Lower lobe of right lung (tissue), 2 donors: ENCODE measurements at regions not wholly inside any gene's neighbourhood (a gene's known extent, or its start where the extent isn't known, plus 50 kb on each side); places are given as distances from the start of the nearest gene placed in this dataset.
A peak's percentile ranks its signal among the peaks of the same experiment; 100 is the strongest.

Experiments used
- ATAC-seq, 2 donors: fragments of 200-7000 bp; cut with Tn5 transposase; one replicate each; pipeline ENCODE4 v1.9.1; 2020 to 2022; ENCODE audit warnings: mild to moderate bottlenecking in 2 of 2, moderate library complexity in 2 of 2
- DNase-seq: peaks from one replicate; pipeline ENCODE4 v3.0.0-alpha.2; 2020
- H3K27ac ChIP-seq: fragments of 200-600 bp; one replicate; pipeline ENCODE4 v1.8.0; 2022
- H3K27me3 ChIP-seq: fragments of 200-600 bp; one replicate; pipeline ENCODE4 v1.8.0; 2022; ENCODE audit warnings: low read depth
- H3K36me3 ChIP-seq: fragments of 200-600 bp; one replicate; pipeline ENCODE4 v1.8.0; 2022; ENCODE audit warnings: mild to moderate bottlenecking
- H3K4me1 ChIP-seq: fragments of 200-600 bp; one replicate; pipeline ENCODE4 v1.8.0; 2022
- H3K4me3 ChIP-seq: fragments of 200-600 bp; one replicate; pipeline ENCODE4 v1.8.0; 2022; ENCODE audit warnings: mild to moderate bottlenecking
- H3K9me3 ChIP-seq: fragments of 200-600 bp; one replicate; pipeline ENCODE4 v1.8.0; 2022
- intact Hi-C: fragments of 100-400 bp; cut with DNase I; formaldehyde crosslinking; loops from one replicate; pipeline ENCODE4 v1.11.0; 2022
- TF ChIP-seq, protein P1 (sequence below): fragments of 200-600 bp; IDR thresholded peaks from one replicate; pipeline ENCODE4 v1.8.0; 2022; ENCODE audit warnings: antibody characterized with exemption, mild to moderate bottlenecking
- donor health status: DM: no; HTN: yes; CAD: no; lungs with severe emphysema.

GRCh38 chr5:109482748-109483147 is 73.0 kb upstream of the PJA2 start:
- Histone ChIP-seq H3K4me1 (peaks cover 37% of the 10 kb centered on the region), H3K36me3 (no peaks in the 10 kb centered on the region), H3K9me3 (no peaks in the 10 kb centered on the region), H3K27ac (no peak overlapping the region), H3K4me3 (no peak overlapping the region), H3K27me3 (no peaks in the 10 kb centered on the region)
- DNase-seq (no peak), ATAC-seq (no peak)
- intact Hi-C loops: no loop called here
- TF ChIP-seq, protein P1, sequence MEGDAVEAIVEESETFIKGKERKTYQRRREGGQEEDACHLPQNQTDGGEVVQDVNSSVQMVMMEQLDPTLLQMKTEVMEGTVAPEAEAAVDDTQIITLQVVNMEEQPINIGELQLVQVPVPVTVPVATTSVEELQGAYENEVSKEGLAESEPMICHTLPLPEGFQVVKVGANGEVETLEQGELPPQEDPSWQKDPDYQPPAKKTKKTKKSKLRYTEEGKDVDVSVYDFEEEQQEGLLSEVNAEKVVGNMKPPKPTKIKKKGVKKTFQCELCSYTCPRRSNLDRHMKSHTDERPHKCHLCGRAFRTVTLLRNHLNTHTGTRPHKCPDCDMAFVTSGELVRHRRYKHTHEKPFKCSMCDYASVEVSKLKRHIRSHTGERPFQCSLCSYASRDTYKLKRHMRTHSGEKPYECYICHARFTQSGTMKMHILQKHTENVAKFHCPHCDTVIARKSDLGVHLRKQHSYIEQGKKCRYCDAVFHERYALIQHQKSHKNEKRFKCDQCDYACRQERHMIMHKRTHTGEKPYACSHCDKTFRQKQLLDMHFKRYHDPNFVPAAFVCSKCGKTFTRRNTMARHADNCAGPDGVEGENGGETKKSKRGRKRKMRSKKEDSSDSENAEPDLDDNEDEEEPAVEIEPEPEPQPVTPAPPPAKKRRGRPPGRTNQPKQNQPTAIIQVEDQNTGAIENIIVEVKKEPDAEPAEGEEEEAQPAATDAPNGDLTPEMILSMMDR: no peak

DNA sequence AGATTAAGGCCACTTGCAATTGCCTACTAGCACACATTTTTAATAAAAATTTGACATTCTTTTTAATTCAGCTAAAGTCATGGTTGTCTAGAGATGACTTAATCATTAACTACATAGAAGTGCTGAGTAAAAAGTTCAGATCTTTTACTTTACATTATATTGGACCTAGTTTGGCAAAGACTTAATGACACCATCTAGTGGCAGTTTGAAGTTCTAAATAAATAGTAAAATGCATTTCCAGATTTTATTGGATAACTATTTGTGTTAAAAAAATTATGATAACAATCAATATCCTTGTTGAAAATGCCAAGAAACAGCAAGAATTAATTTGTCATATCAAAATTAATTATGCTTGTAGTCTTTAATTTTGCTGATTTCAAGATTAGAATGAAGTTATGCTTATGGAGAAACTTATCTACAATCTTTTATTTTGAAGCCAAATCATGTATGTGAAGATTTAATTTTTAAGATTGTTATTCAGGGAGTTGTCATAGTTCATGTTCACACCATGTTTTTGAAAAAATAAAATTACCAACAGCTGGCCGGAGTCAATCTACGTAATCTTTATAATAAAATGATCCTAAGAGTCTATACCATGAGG is 69.6 kb upstream of the PJA2 start:
- Histone ChIP-seq H3K36me3 (no peaks in the 10 kb centered on the region), H3K4me3 (no peak overlapping the region), H3K27ac (no peak overlapping the region), H3K9me3 (no peaks in the 10 kb centered on the region), H3K4me1 (peaks cover 18% of the 10 kb centered on the region), H3K27me3 (no peaks in the 10 kb centered on the region)
- TF ChIP-seq, protein P1: peak; percentile 33
- no peak for ATAC-seq
- no peak for DNase-seq
- intact Hi-C loops: no loop called here

DNA sequence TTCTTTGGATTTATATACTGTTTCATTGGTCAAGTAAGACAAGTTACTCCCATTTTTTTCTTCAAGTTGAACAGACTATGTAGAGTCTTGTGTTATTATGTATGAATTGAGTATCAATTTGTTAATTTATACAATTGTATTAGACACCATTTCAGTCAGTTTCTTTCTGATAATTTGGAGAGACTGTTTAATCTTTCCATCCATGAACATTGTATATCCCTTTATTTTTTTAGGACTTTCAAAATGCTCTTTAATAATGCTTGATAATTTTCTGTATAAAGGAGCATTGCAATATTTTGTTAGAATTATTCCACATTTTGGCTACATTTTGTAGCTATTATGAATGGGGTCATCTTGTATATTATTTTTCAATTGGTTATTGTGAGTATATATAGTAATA is 69.1 kb upstream of the PJA2 start:
- Histone ChIP-seq H3K36me3 (no peaks in the 10 kb centered on the region), H3K27ac (no peak overlapping the region), H3K27me3 (no peaks in the 10 kb centered on the region), H3K4me1 (peaks cover 14% of the 10 kb centered on the region), H3K9me3 (no peaks in the 10 kb centered on the region), H3K4me3 (no peak overlapping the region)
- intact Hi-C loops: no loop called here
- TF ChIP-seq, protein P1: no peak
- ATAC-seq (no peak), DNase-seq (no peak)

- no peak overlapping the region for H3K27ac ChIP-seq
- H3K9me3 ChIP-seq: no peaks in the 10 kb centered on the region
- TF ChIP-seq, protein P1: no peak
- ATAC-seq (no peak), DNase-seq (no peak)
- no peaks in the 10 kb centered on the region for H3K27me3 ChIP-seq
- no peaks in the 10 kb centered on the region for H3K4me1 ChIP-seq
- H3K4me3 ChIP-seq: no peak overlapping the region
- intact Hi-C loops: no loop called here
- H3K36me3 ChIP-seq: no peaks in the 10 kb centered on the region
These were observed 66.5 kb upstream of the PJA2 start for GRCh38 chr5:109476292-109476691.

- Histone ChIP-seq H3K4me1 (no peaks in the 10 kb centered on the region), H3K9me3 (no peaks in the 10 kb centered on the region), H3K27me3 (no peaks in the 10 kb centered on the region), H3K27ac (no peak overlapping the region), H3K4me3 (no peak overlapping the region), H3K36me3 (no peaks in the 10 kb centered on the region)
- TF ChIP-seq, protein P1: no peak
- intact Hi-C loops: no loop called here
- DNase-seq: no peak
- no peak for ATAC-seq
These were observed 60.3 kb upstream of the PJA2 start for GRCh38 chr5:109469896-109470662.
